Stimulated activated naive CD8-positive, alpha-beta T cell treated with anti-CD3 and anti-CD28 coated beads, Interleukin-15, amount 100 ng/mL, for 72 hours (primary cell): ENCODE measurements at regions not wholly inside any gene's neighbourhood (a gene's known extent, or its start where the extent isn't known, plus 50 kb on each side); places are given as distances from the start of the nearest gene placed in this dataset.
"Not testable (repeated sequence)": the region's sequence is repeated elsewhere in the genome, so short reads cannot be mapped to it uniquely, and the experiment has no call there.

Experiments used
- ATAC-seq: fragments of 150-1000 bp; cut with Tn5 transposase; 2 replicates; pipeline ENCODE4 v1.10.0; 2021; ENCODE audit warnings: mild to moderate bottlenecking, moderate library complexity
- DNase-seq, 2 donors: peaks; one replicate each; pipeline ENCODE4 v3.0.0; 2021 to 2022
- H3K27ac Mint-ChIP-seq, 2 donors: one replicate each; pipeline ENCODE4 v1.8.0; 2022; ENCODE audit warnings: mild to moderate bottlenecking in 2 of 2, mixed read lengths in 2 of 2, moderate library complexity in 2 of 2
- H3K27me3 Mint-ChIP-seq: one replicate; pipeline ENCODE4 v1.8.0; 2022; ENCODE audit warnings: mixed read lengths
- H3K4me1 Mint-ChIP-seq: one replicate; pipeline ENCODE4 v1.8.0; 2022; ENCODE audit warnings: mild to moderate bottlenecking, mixed read lengths
- H3K4me3 Mint-ChIP-seq, 2 donors: one replicate each; pipeline ENCODE4 v1.8.0; 2022; ENCODE audit warnings: mild to moderate bottlenecking in 2 of 2, mixed read lengths in 2 of 2, moderate library complexity in 1 of 2
- H3K9me3 Mint-ChIP-seq, 2 donors: one replicate each; pipeline ENCODE4 v1.8.0; 2022; ENCODE audit warnings: mixed read lengths in 2 of 2

DNA sequence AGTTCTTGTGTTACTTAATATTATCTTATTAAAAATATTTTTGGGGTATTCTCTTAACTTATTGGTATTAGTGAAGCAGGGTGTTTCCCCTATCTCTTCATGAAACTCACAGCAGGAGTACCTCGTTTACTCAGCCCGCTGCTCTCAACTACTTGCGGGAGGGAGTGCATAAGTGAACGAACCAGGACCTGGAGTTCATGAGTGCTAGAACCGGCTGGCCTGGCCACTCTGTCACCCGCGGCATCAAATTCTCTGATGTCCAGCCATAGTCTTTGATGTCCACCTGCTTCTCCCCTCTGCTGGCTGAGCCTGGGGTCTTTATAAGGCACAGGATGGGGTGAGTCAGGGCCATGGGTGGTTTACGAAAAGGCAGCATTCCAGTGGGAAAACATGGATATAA is 216.7 kb upstream of the ANO5 start:
- ATAC-seq (no peak), DNase-seq (no peak)
- Mint-ChIP-seq H3K4me1 (no peaks in the 10 kb centered on the region), H3K27me3 (no peaks in the 10 kb centered on the region), H3K9me3 (peaks cover 0 to 10% of the 10 kb centered on the region in 2 donors), H3K4me3 (no peak overlapping the region), H3K27ac (no peak overlapping the region)

DNA sequence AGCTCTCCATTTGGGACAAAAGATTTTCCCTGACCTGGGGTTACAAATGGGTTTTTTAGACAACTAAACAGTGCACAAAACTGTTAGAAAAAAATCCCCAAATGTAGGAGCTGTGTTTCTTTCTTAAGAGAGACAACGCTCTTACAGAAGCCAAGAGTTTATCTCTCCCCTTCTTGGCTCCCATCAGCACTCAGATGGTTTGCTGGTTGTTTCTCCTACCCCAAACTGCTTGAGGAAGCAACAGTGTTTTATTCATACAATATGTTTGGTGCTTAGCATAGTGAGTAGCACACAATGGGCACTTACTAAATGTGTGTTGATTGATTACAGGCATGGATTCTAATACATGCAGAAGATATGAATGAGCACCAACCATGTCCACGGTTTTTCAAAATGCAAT is 209.5 kb upstream of the ANO5 start:
- H3K4me3 Mint-ChIP-seq, result no peak overlapping the region
- DNase-seq (no peak), ATAC-seq (no peak)
- H3K27ac Mint-ChIP-seq, result no peak overlapping the region
- H3K9me3 Mint-ChIP-seq, result peaks cover 0 to 7% of the 10 kb centered on the region in 2 donors
- H3K4me1 Mint-ChIP-seq, result no peaks in the 10 kb centered on the region
- H3K27me3 Mint-ChIP-seq, result no peaks in the 10 kb centered on the region

GRCh38 chr11:21986361-21986760 is 206.5 kb upstream of the ANO5 start:
- DNase-seq, result no peak
- ATAC-seq, result no peak
- H3K9me3 Mint-ChIP-seq, result peaks cover 0 to 13% of the 10 kb centered on the region in 2 donors
- no peaks in the 10 kb centered on the region for H3K27me3 Mint-ChIP-seq
- H3K4me3 Mint-ChIP-seq, result no peak overlapping the region
- H3K4me1 Mint-ChIP-seq, result no peaks in the 10 kb centered on the region
- H3K27ac Mint-ChIP-seq, result no peak overlapping the region

DNA sequence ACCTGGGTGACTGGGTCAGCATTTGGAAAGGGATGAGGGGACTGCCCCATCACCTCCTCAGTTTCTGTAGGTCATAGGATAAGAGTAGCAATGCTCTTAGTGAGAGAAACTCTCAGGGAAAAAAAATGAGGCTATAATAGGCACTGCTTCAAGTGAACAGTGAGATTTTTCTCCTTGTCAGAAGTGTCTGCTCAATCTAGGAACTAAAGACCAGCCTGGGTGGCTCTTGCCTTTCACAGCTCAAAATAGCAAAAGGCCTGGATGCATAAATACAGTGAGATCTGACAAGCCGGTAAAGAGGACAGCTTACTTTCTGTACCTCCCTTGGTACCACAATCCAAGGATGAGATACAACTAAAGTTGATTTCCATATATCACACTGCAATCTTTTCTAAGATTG is 205.6 kb upstream of the ANO5 start:
- peaks cover 0 to 13% of the 10 kb centered on the region in 2 donors for H3K9me3 Mint-ChIP-seq
- no peak for DNase-seq
- ATAC-seq, result no peak
- H3K4me3 Mint-ChIP-seq, result no peak overlapping the region
- H3K27me3 Mint-ChIP-seq, result no peaks in the 10 kb centered on the region
- H3K4me1 Mint-ChIP-seq, result no peaks in the 10 kb centered on the region
- no peak overlapping the region for H3K27ac Mint-ChIP-seq

DNA sequence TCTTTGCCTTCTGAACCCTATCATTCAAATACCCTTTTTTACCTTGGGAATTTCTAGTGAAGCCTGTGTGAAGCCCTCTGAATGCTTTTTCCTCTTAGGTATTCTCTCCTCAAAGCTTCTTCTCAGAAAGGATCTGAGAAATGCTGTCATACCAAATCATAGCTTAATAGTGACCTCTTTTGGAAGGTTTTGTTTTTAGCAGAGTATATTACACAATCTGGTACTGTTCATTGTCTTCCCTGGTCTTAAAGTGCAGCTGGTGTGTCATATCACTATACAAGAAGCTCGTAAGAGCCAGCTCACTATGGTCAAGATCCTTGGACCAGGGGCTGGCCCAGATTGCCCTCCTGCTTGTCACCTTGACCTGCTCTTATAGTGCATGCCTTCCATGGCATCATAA is 204.4 kb upstream of the ANO5 start:
- H3K27me3 Mint-ChIP-seq, result no peaks in the 10 kb centered on the region
- no peak overlapping the region for H3K27ac Mint-ChIP-seq
- H3K4me3 Mint-ChIP-seq, result no peak overlapping the region

GRCh38 chr11:22001803-22002202 is 191.1 kb upstream of the ANO5 start:
- not testable (repeated sequence) for ATAC-seq

More for the DNA sequence above, 204.4 kb upstream of the ANO5 start:
- no peak for ATAC-seq
- H3K9me3 Mint-ChIP-seq, result peaks cover 0 to 13% of the 10 kb centered on the region in 2 donors
- no peaks in the 10 kb centered on the region for H3K4me1 Mint-ChIP-seq
- DNase-seq, result no peak

GRCh38 chr11:22006901-22007300 is 186.0 kb upstream of the ANO5 start:
- Mint-ChIP-seq H3K9me3 (peaks cover 7 to 16% of the 10 kb centered on the region in 2 donors), H3K4me3 (no peak overlapping the region), H3K27me3 (no peaks in the 10 kb centered on the region), H3K4me1 (no peaks in the 10 kb centered on the region), H3K27ac (no peak overlapping the region)
- DNase-seq, result no peak
- ATAC-seq, result no peak

More at GRCh38 chr11:22001803-22002202, 191.1 kb upstream of the ANO5 start:
- H3K4me3 Mint-ChIP-seq, DNase-seq, H3K4me1 Mint-ChIP-seq, H3K9me3 Mint-ChIP-seq, H3K27me3 Mint-ChIP-seq, H3K27ac Mint-ChIP-seq: not testable (repeated sequence)

- ATAC-seq (no peak), DNase-seq (no peak)
- H3K9me3 Mint-ChIP-seq, result peaks cover 23 to 31% of the 10 kb centered on the region in 2 donors
- no peak overlapping the region for H3K27ac Mint-ChIP-seq
- no peak overlapping the region for H3K4me3 Mint-ChIP-seq
- H3K27me3 Mint-ChIP-seq, result no peaks in the 10 kb centered on the region
- no peaks in the 10 kb centered on the region for H3K4me1 Mint-ChIP-seq
Observed at GRCh38 chr11:22031791-22032190, 161.1 kb upstream of the ANO5 start.

GRCh38 chr11:22037505-22037904 is 155.4 kb upstream of the ANO5 start:
- no peak for DNase-seq
- Mint-ChIP-seq H3K4me1 (no peaks in the 10 kb centered on the region), H3K4me3 (no peak overlapping the region), H3K27me3 (no peaks in the 10 kb centered on the region), H3K9me3 (peaks cover 0 to 6% of the 10 kb centered on the region in 2 donors), H3K27ac (no peak overlapping the region)
- ATAC-seq, result no peak

- Mint-ChIP-seq H3K27ac (no peak overlapping the region), H3K4me3 (no peak overlapping the region), H3K9me3 (no peaks in the 10 kb centered on the region), H3K27me3 (no peaks in the 10 kb centered on the region), H3K4me1 (no peaks in the 10 kb centered on the region)
- no peak for ATAC-seq
- DNase-seq, result no peak
Observed at GRCh38 chr11:22041039-22041438, 151.8 kb upstream of the ANO5 start.

- Mint-ChIP-seq H3K4me1 (no peaks in the 10 kb centered on the region), H3K27me3 (no peaks in the 10 kb centered on the region), H3K9me3 (no peaks in the 10 kb centered on the region), H3K27ac (no peak overlapping the region), H3K4me3 (no peak overlapping the region)
- no peak for ATAC-seq
- no peak for DNase-seq
Observed at GRCh38 chr11:22042081-22042480, 150.8 kb upstream of the ANO5 start.

DNA sequence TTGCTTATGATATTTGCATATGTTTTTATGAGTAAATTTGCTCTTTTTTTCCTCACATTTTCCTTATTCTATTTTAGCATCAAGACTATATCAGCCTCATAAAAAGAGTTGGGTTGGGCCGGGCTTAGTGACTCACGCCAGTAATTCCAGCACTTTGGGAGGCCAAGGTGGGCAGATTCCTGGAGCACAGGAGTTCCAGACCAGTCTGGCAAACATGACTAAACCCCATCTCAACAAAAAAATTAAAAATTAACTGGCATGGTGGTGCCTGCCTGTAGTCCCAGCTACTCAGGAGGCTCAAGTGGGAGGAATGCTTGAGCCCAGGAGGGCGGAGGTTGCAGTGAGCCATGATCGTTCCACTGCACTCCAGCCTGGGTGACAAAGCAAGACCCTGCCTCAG is 148.8 kb upstream of the ANO5 start:
- ATAC-seq (no peak), DNase-seq (no peak)
- no peaks in the 10 kb centered on the region for H3K4me1 Mint-ChIP-seq
- H3K9me3 Mint-ChIP-seq, result peaks cover 0 to under 1% of the 10 kb centered on the region in 2 donors
- no peaks in the 10 kb centered on the region for H3K27me3 Mint-ChIP-seq
- H3K27ac Mint-ChIP-seq, result no peak overlapping the region
- no peak overlapping the region for H3K4me3 Mint-ChIP-seq

DNA sequence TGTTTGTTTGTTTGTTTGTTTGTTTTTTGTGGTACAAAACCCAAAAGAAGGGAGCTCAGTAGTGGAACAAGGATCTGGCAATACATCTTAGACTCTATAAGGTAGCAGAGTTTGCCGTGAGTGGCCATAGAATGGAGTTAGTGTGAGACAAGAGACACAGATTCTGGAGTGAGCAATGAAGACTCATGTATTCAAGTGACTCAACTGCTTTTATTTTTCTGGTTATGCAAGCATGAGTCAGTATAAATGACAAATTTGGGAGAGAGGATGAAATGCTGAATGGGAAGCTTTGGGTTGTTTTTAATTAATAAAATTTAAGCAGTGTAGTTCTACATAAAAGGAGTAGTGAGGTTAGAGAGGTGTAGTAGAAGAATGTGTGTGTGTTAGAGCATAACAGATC is 143.6 kb upstream of the ANO5 start:
- ATAC-seq, result no peak
- Mint-ChIP-seq H3K9me3 (peaks cover 5 to 16% of the 10 kb centered on the region in 2 donors), H3K4me1 (no peaks in the 10 kb centered on the region), H3K27ac (no peak overlapping the region), H3K4me3 (no peak overlapping the region), H3K27me3 (no peaks in the 10 kb centered on the region)
- DNase-seq, result no peak

- no peak overlapping the region for H3K27ac Mint-ChIP-seq
- peaks cover 18 to 33% of the 10 kb centered on the region in 2 donors for H3K9me3 Mint-ChIP-seq
- H3K4me3 Mint-ChIP-seq, result no peak overlapping the region
- no peaks in the 10 kb centered on the region for H3K4me1 Mint-ChIP-seq
- ATAC-seq (no peak), DNase-seq (no peak)
- no peaks in the 10 kb centered on the region for H3K27me3 Mint-ChIP-seq
Observed at GRCh38 chr11:22065472-22065871, 127.4 kb upstream of the ANO5 start.

- no peak for DNase-seq
- Mint-ChIP-seq H3K9me3 (peaks cover 23 to 36% of the 10 kb centered on the region in 2 donors), H3K4me1 (no peaks in the 10 kb centered on the region), H3K27me3 (no peaks in the 10 kb centered on the region), H3K4me3 (no peak overlapping the region), H3K27ac (no peak overlapping the region)
- no peak for ATAC-seq
Observed at GRCh38 chr11:22069844-22070243, 123.0 kb upstream of the ANO5 start.

DNA sequence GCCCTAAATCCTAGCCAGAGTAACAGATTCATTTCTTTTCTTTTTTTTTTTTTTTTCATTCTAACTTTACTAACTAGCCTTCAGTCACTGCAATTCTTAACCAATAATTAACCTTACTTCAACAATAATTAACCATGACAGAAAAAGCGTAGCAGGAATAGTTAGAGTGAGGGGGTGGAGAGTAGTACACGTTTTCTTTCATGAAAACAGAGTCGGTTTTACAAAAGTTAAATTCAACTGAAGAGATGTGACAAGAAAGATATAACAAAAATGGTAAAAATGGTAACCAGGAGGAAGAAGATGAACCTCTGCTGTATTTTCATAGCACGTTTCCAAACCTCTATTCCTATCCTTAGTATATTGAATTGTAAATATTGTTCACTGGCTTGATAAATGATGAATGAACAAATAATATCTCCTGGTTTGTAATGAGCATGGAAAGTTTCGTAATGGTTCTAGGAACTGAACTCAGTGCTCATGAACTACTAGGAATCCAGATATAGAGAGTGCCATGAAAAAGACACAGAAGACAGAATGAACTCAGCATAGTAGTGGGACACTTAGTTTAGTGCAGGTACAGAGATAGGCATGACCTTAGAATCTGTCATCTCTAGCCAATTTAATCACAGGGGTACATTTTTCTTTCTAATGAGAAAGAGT is 116.5 kb upstream of the ANO5 start:
- no peaks in the 10 kb centered on the region for H3K27me3 Mint-ChIP-seq
- no peak overlapping the region for H3K4me3 Mint-ChIP-seq
- DNase-seq (no peak), ATAC-seq (no peak)
- no peak overlapping the region for H3K27ac Mint-ChIP-seq
- H3K4me1 Mint-ChIP-seq, result no peaks in the 10 kb centered on the region
- H3K9me3 Mint-ChIP-seq, result peaks cover 0 to 11% of the 10 kb centered on the region in 2 donors

DNA sequence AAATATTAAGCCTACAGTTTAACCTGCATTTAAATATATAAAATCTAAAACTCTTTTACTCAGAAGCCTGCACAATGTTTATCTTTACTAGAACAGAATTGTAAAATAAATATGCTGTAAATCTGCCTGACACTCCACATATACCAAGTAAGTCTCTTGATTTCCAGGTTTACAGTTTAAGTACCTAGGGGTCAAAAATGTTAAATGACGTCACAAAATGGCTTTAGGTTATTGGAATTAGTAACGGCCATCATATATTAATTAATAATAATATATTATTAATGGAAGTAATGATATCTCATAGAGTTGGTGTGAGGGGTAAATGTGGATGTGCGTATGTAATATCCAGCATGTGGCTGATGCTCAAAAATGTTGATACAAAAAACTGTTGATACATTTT is 114.8 kb upstream of the ANO5 start:
- DNase-seq (no peak), ATAC-seq (no peak)
- Mint-ChIP-seq H3K4me3 (no peak overlapping the region), H3K27ac (no peak overlapping the region), H3K27me3 (no peaks in the 10 kb centered on the region), H3K4me1 (no peaks in the 10 kb centered on the region), H3K9me3 (peaks cover 0 to 12% of the 10 kb centered on the region in 2 donors)
